HG02840 (cell line): ENCODE measurements at regions not wholly inside any gene's neighbourhood (a gene's known extent, or its start where the extent isn't known, plus 50 kb on each side); places are given as distances from the start of the nearest gene placed in this dataset.
"Not testable (repeated sequence)": the region's sequence is repeated elsewhere in the genome, so short reads cannot be mapped to it uniquely, and the experiment has no call there.

Source experiments
- ATAC-seq: cut with Tn5 transposase; IDR thresholded peaks from one replicate; pipeline ENCODE4 v1.9.1; 2021; ENCODE audit warnings: mild to moderate bottlenecking, moderate library complexity, moderate number of reproducible peaks; ENCODE audit not compliant: unreplicated experiment, low FRiP score

- no peak for ATAC-seq
These were observed 163.6 kb upstream of the GRIN3A start for GRCh38 chr9:101902051-101902450.

- no peak for ATAC-seq
These were observed 158.7 kb upstream of the GRIN3A start for GRCh38 chr9:101897196-101897595.

- ATAC-seq = no peak
These were observed 155.5 kb upstream of the GRIN3A start for GRCh38 chr9:101893661-101894646.

- no peak for ATAC-seq
These were observed 143.1 kb upstream of the GRIN3A start for GRCh38 chr9:101881508-101881907.

GRCh38 chr9:101880846-101881245, 142.4 kb upstream of the GRIN3A start:
- ATAC-seq = no peak

GRCh38 chr9:101878734-101879133, 140.3 kb upstream of the GRIN3A start:
- ATAC-seq = no peak

GRCh38 chr9:101877439-101877838, 139.0 kb upstream of the GRIN3A start:
- ATAC-seq = no peak

- no peak for ATAC-seq
These were observed 123.0 kb upstream of the GRIN3A start for GRCh38 chr9:101861472-101861871.

GRCh38 chr9:101860920-101861319, 122.5 kb upstream of the GRIN3A start:
- no peak for ATAC-seq

GRCh38 chr9:101859620-101860019, 121.2 kb upstream of the GRIN3A start:
- ATAC-seq = no peak

GRCh38 chr9:101858026-101858425, 119.6 kb upstream of the GRIN3A start:
- ATAC-seq = no peak

GRCh38 chr9:101849102-101849707, 110.8 kb upstream of the GRIN3A start:
- ATAC-seq = no peak

- ATAC-seq = no peak
These were observed 110.1 kb upstream of the GRIN3A start for GRCh38 chr9:101848485-101848919.

- no peak for ATAC-seq
These were observed 107.7 kb upstream of the GRIN3A start for GRCh38 chr9:101846161-101846560.

- no peak for ATAC-seq
These were observed 102.3 kb upstream of the GRIN3A start for GRCh38 chr9:101840694-101841188.

- not testable (repeated sequence) for ATAC-seq
These were observed 100.5 kb upstream of the GRIN3A start for GRCh38 chr9:101838988-101839387.

- no peak for ATAC-seq
These were observed 97.6 kb upstream of the GRIN3A start for GRCh38 chr9:101836021-101836420.

- ATAC-seq = no peak
These were observed 94.0 kb upstream of the GRIN3A start for GRCh38 chr9:101832486-101832885.

- not testable (repeated sequence) for ATAC-seq
These were observed 83.0 kb upstream of the GRIN3A start for GRCh38 chr9:101821450-101821849.

- not testable (repeated sequence) for ATAC-seq
These were observed 82.5 kb upstream of the GRIN3A start for GRCh38 chr9:101820983-101821382.

GRCh38 chr9:101814064-101814463, 75.6 kb upstream of the GRIN3A start:
- ATAC-seq = no peak
